Loucy (cell line): ENCODE measurements at regions not wholly inside any gene's neighbourhood (a gene's known extent, or its start where the extent isn't known, plus 50 kb on each side); places are given as distances from the start of the nearest gene placed in this dataset.

ENCODE experiments used
- EZH2phosphoT487 ChIP-seq: fragments of 200-600 bp; IDR thresholded peaks from 2 replicates; pipeline ENCODE4 v1.6.1; 2018; ENCODE audit warnings: antibody characterized with exemption, mild to moderate bottlenecking, moderate library complexity, borderline replicate concordance
- TF ChIP-seq, protein P1 (sequence below): fragments of 200-600 bp; sonication (generic); conservative IDR thresholded peaks from 2 replicates; pipeline ENCODE4 v1.5.1; 2014; ENCODE audit warnings: mild to moderate bottlenecking, antibody characterized with exemption, low read length

DNA sequence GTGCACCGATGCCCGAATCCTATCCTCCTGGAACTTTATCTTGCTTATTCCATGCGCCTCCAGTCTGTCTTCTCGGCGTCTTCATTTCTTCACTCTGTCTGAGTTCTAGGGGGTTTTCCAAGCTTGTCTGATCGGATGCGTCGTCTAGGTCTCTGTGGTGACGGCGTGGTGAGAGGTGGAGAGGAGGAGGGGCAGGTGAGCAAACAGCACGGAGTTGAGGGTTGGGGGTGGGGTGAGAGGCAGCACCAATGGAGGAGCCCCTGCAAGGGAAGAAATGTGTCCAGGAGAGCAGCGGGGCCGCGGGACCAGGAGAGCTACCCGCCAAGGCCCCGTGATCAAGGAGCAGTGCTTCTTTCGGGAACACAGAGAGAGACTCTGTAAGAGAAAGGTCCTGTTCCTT is 131.3 kb upstream of the TWIST2 start:
- TF ChIP-seq, protein P1, sequence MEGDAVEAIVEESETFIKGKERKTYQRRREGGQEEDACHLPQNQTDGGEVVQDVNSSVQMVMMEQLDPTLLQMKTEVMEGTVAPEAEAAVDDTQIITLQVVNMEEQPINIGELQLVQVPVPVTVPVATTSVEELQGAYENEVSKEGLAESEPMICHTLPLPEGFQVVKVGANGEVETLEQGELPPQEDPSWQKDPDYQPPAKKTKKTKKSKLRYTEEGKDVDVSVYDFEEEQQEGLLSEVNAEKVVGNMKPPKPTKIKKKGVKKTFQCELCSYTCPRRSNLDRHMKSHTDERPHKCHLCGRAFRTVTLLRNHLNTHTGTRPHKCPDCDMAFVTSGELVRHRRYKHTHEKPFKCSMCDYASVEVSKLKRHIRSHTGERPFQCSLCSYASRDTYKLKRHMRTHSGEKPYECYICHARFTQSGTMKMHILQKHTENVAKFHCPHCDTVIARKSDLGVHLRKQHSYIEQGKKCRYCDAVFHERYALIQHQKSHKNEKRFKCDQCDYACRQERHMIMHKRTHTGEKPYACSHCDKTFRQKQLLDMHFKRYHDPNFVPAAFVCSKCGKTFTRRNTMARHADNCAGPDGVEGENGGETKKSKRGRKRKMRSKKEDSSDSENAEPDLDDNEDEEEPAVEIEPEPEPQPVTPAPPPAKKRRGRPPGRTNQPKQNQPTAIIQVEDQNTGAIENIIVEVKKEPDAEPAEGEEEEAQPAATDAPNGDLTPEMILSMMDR: no peak
- no peak for TF ChIP-seq EZH2phosphoT487
